ENCODE measurements at regions not wholly inside any gene's neighbourhood (a gene's known extent, or its start where the extent isn't known, plus 50 kb on each side); places are given as distances from the start of the nearest gene placed in this dataset.

GRCh38 chr4:164383358-164384220 is 370.3 kb upstream of the SMIM31 start:
- H3K9ac ChIP-seq (ENCODE audit: low read depth, low read length), result 0 out of 2 replicates have a peak overlapping the region, but pooled peaks have one; percentile 42
- H3K27ac ChIP-seq (ENCODE audit: low read depth, low read length), result no peak overlapping the region
- no peaks in the 10 kb centered on the region for H3K9me3 ChIP-seq (ENCODE audit: control insufficient read depth, insufficient read depth, low read length)
- H3K4me1 ChIP-seq (ENCODE audit: control insufficient read depth, insufficient read depth, low read length), result peaks cover 11% of the 10 kb centered on the region; the same call in 1 of the 2 replicates
- H3K36me3 ChIP-seq (ENCODE audit: control insufficient read depth, insufficient read depth, low read length), result no peaks in the 10 kb centered on the region
- peak overlapping the region; percentile 87 for H3K4me3 ChIP-seq (ENCODE audit: low read depth, low read length)
- H3K27me3 ChIP-seq (ENCODE audit: control insufficient read depth, insufficient read depth, low read length), result peaks cover 40% of the 10 kb centered on the region

DNA sequence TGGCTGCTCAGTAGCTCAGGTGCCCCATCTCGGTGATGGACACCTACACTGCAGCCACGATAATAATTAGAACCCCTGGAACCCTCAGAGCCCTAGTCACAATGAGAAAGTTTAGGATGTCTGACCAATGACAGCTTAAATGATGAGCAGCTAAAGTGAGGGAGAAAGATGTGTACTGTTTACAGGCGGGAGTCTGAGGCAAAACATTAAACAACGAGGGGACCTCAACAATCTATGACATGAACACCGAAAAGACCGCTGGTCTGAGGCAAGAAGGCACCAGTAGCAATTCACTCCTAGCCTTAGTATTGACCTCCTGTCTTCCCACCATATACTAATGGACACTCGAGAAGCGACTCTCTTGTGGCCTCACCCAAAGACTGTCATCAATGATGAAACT is 369.5 kb upstream of the SMIM31 start:
- H3K9me3 ChIP-seq (ENCODE audit: control insufficient read depth, insufficient read depth, low read length), result no peaks in the 10 kb centered on the region
- no peak overlapping the region for H3K27ac ChIP-seq (ENCODE audit: low read depth, low read length)
- no peaks in the 10 kb centered on the region for H3K36me3 ChIP-seq (ENCODE audit: control insufficient read depth, insufficient read depth, low read length)
- H3K27me3 ChIP-seq (ENCODE audit: control insufficient read depth, insufficient read depth, low read length), result peaks cover 40% of the 10 kb centered on the region
- peaks cover 11% of the 10 kb centered on the region; the same call in 1 of the 2 replicates for H3K4me1 ChIP-seq (ENCODE audit: control insufficient read depth, insufficient read depth, low read length)
- no peak overlapping the region for H3K9ac ChIP-seq (ENCODE audit: low read depth, low read length)
- H3K4me3 ChIP-seq (ENCODE audit: low read depth, low read length), result peak overlapping the region; percentile 87

GRCh38 chr4:164396439-164396838 is 357.5 kb upstream of the SMIM31 start:
- Histone ChIP-seq H3K27ac (ENCODE audit: low read depth, low read length) (no peak overlapping the region), H3K9me3 (ENCODE audit: control insufficient read depth, insufficient read depth, low read length) (no peaks in the 10 kb centered on the region), H3K9ac (ENCODE audit: low read depth, low read length) (no peak overlapping the region), H3K4me3 (ENCODE audit: low read depth, low read length) (no peak overlapping the region), H3K4me1 (ENCODE audit: control insufficient read depth, insufficient read depth, low read length) (no peaks in the 10 kb centered on the region), H3K36me3 (ENCODE audit: control insufficient read depth, insufficient read depth, low read length) (no peaks in the 10 kb centered on the region), H3K27me3 (ENCODE audit: control insufficient read depth, insufficient read depth, low read length) (no peaks in the 10 kb centered on the region)

- Histone ChIP-seq H3K4me3 (ENCODE audit: low read depth, low read length) (no peak overlapping the region), H3K4me1 (ENCODE audit: control insufficient read depth, insufficient read depth, low read length) (no peaks in the 10 kb centered on the region), H3K36me3 (ENCODE audit: control insufficient read depth, insufficient read depth, low read length) (no peaks in the 10 kb centered on the region), H3K27me3 (ENCODE audit: control insufficient read depth, insufficient read depth, low read length) (no peaks in the 10 kb centered on the region), H3K9ac (ENCODE audit: low read depth, low read length) (no peak overlapping the region), H3K9me3 (ENCODE audit: control insufficient read depth, insufficient read depth, low read length) (no peaks in the 10 kb centered on the region), H3K27ac (ENCODE audit: low read depth, low read length) (no peak overlapping the region)
Measured at GRCh38 chr4:164402554-164402953, 351.4 kb upstream of the SMIM31 start.

DNA sequence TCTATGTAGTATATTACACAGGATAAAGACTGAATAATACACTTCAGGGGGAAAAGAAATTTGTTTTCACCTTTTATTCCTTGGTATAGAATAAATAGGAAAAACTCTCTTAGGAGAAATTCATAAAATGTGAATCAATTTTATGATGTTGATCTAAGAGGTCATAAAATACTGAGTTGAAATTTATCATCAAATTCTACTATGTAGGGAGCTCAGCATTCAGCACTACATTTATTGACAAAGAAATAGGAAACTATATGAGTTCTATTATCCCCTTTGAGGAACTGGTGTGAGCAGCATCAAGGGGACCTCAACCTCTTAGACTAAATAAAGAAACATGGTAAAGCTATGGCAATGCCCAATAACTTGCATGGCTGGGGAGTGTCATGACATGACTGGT is 348.2 kb upstream of the SMIM31 start:
- Histone ChIP-seq H3K4me3 (ENCODE audit: low read depth, low read length) (no peak overlapping the region), H3K27ac (ENCODE audit: low read depth, low read length) (no peak overlapping the region), H3K27me3 (ENCODE audit: control insufficient read depth, insufficient read depth, low read length) (no peaks in the 10 kb centered on the region), H3K9ac (ENCODE audit: low read depth, low read length) (no peak overlapping the region), H3K9me3 (ENCODE audit: control insufficient read depth, insufficient read depth, low read length) (no peaks in the 10 kb centered on the region), H3K4me1 (ENCODE audit: control insufficient read depth, insufficient read depth, low read length) (no peaks in the 10 kb centered on the region), H3K36me3 (ENCODE audit: control insufficient read depth, insufficient read depth, low read length) (no peaks in the 10 kb centered on the region)

DNA sequence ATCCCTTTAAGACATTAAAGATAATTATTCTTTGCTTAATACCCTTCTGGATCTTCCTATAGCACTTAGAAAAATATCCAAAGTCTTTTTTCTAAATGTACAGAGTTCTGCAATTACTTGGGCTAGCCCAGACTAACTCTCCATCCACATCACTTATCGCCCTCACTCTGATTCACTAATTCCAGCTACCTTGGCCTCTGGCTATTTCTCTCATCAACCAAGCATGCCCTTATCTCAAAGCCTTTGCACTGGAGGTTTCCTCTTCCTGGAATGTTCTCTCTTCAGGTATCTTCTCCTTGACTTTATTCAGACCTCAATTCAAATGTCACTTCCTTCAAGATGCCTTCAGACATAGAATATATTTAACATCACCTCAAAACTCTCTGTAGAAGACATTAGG is 345.1 kb upstream of the SMIM31 start:
- Histone ChIP-seq H3K27ac (ENCODE audit: low read depth, low read length) (no peak overlapping the region), H3K9me3 (ENCODE audit: control insufficient read depth, insufficient read depth, low read length) (no peaks in the 10 kb centered on the region), H3K9ac (ENCODE audit: low read depth, low read length) (no peak overlapping the region), H3K27me3 (ENCODE audit: control insufficient read depth, insufficient read depth, low read length) (no peaks in the 10 kb centered on the region), H3K36me3 (ENCODE audit: control insufficient read depth, insufficient read depth, low read length) (no peaks in the 10 kb centered on the region), H3K4me1 (ENCODE audit: control insufficient read depth, insufficient read depth, low read length) (no peaks in the 10 kb centered on the region), H3K4me3 (ENCODE audit: low read depth, low read length) (no peak overlapping the region)

DNA sequence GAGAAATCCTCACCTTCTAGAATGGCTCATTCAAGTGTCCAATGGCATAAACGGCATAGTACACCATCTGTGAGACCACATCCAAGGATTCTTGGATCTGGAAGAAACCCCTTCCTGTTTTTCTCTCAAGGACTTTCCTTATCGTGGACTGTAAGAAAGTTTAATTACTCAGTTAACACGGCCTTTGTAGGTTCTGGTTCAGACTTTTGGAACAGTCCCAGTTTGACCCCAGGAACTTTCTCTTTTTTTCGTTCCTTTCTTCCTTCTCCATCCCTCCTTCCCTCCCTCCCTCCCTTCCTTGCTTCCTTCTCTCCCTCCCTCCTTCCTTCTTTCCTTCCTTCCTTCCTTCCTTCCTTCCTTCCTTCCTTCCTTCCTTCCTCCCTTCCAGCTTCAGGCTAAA is 343.5 kb upstream of the SMIM31 start:
- H3K27ac ChIP-seq (ENCODE audit: low read depth, low read length), result no peak overlapping the region
- no peaks in the 10 kb centered on the region for H3K36me3 ChIP-seq (ENCODE audit: control insufficient read depth, insufficient read depth, low read length)
- no peak overlapping the region for H3K4me3 ChIP-seq (ENCODE audit: low read depth, low read length)
- H3K9ac ChIP-seq (ENCODE audit: low read depth, low read length), result no peak overlapping the region
- H3K9me3 ChIP-seq (ENCODE audit: control insufficient read depth, insufficient read depth, low read length), result no peaks in the 10 kb centered on the region
- no peaks in the 10 kb centered on the region for H3K27me3 ChIP-seq (ENCODE audit: control insufficient read depth, insufficient read depth, low read length)
- no peaks in the 10 kb centered on the region for H3K4me1 ChIP-seq (ENCODE audit: control insufficient read depth, insufficient read depth, low read length)

GRCh38 chr4:164412246-164412645 is 341.7 kb upstream of the SMIM31 start:
- H3K36me3 ChIP-seq (ENCODE audit: control insufficient read depth, insufficient read depth, low read length), result no peaks in the 10 kb centered on the region
- H3K27me3 ChIP-seq (ENCODE audit: control insufficient read depth, insufficient read depth, low read length), result no peaks in the 10 kb centered on the region
- no peak overlapping the region for H3K9ac ChIP-seq (ENCODE audit: low read depth, low read length)
- no peaks in the 10 kb centered on the region for H3K4me1 ChIP-seq (ENCODE audit: control insufficient read depth, insufficient read depth, low read length)
- no peaks in the 10 kb centered on the region for H3K9me3 ChIP-seq (ENCODE audit: control insufficient read depth, insufficient read depth, low read length)
- H3K27ac ChIP-seq (ENCODE audit: low read depth, low read length), result no peak overlapping the region
- H3K4me3 ChIP-seq (ENCODE audit: low read depth, low read length), result no peak overlapping the region

GRCh38 chr4:164413743-164414142 is 340.2 kb upstream of the SMIM31 start:
- Histone ChIP-seq H3K4me3 (ENCODE audit: low read depth, low read length) (no peak overlapping the region), H3K4me1 (ENCODE audit: control insufficient read depth, insufficient read depth, low read length) (no peaks in the 10 kb centered on the region), H3K9ac (ENCODE audit: low read depth, low read length) (no peak overlapping the region), H3K27ac (ENCODE audit: low read depth, low read length) (no peak overlapping the region), H3K9me3 (ENCODE audit: control insufficient read depth, insufficient read depth, low read length) (no peaks in the 10 kb centered on the region), H3K27me3 (ENCODE audit: control insufficient read depth, insufficient read depth, low read length) (no peaks in the 10 kb centered on the region), H3K36me3 (ENCODE audit: control insufficient read depth, insufficient read depth, low read length) (no peaks in the 10 kb centered on the region)

GRCh38 chr4:164423819-164424218 is 330.1 kb upstream of the SMIM31 start:
- H3K27me3 ChIP-seq (ENCODE audit: control insufficient read depth, insufficient read depth, low read length), result no peaks in the 10 kb centered on the region
- H3K36me3 ChIP-seq (ENCODE audit: control insufficient read depth, insufficient read depth, low read length), result no peaks in the 10 kb centered on the region
- H3K4me1 ChIP-seq (ENCODE audit: control insufficient read depth, insufficient read depth, low read length), result no peaks in the 10 kb centered on the region
- no peaks in the 10 kb centered on the region for H3K9me3 ChIP-seq (ENCODE audit: control insufficient read depth, insufficient read depth, low read length)
- H3K4me3 ChIP-seq (ENCODE audit: low read depth, low read length), result no peak overlapping the region
- H3K27ac ChIP-seq (ENCODE audit: low read depth, low read length), result no peak overlapping the region
- no peak overlapping the region for H3K9ac ChIP-seq (ENCODE audit: low read depth, low read length)

DNA sequence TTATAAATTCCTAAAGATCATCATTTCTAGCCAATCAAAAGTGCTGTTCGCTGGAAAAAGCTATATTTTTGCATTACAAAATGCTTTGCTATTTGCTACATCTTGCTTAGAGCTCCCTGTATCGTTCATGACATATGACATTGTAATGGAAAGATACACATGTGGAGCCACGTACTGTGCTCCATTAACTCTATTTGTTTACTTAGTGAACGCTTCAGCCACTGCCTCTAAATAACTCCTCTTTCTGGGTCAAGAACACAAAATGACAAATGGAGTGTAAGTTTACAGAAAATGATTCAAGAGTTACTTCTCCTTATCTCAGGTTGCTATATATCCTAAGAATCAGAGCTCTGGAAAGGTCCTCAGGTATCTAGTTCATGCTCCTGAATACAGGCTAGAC is 329.1 kb upstream of the SMIM31 start:
- Histone ChIP-seq H3K27ac (ENCODE audit: low read depth, low read length) (no peak overlapping the region), H3K4me1 (ENCODE audit: control insufficient read depth, insufficient read depth, low read length) (no peaks in the 10 kb centered on the region), H3K27me3 (ENCODE audit: control insufficient read depth, insufficient read depth, low read length) (no peaks in the 10 kb centered on the region), H3K9ac (ENCODE audit: low read depth, low read length) (no peak overlapping the region), H3K9me3 (ENCODE audit: control insufficient read depth, insufficient read depth, low read length) (no peaks in the 10 kb centered on the region), H3K36me3 (ENCODE audit: control insufficient read depth, insufficient read depth, low read length) (no peaks in the 10 kb centered on the region), H3K4me3 (ENCODE audit: low read depth, low read length) (no peak overlapping the region)
